Upper lobe of left lung (tissue), 6 donors: ENCODE measurements at regions not wholly inside any gene's neighbourhood (a gene's known extent, or its start where the extent isn't known, plus 50 kb on each side); places are given as distances from the start of the nearest gene placed in this dataset.

Experiments
- ATAC-seq, 2 donors: fragments of 200-7000 bp; cut with Tn5 transposase; one replicate each; pipeline ENCODE4 v1.9.1; 2022; ENCODE audit warnings: mild to moderate bottlenecking in 2 of 2, moderate library complexity in 2 of 2; ENCODE audit not compliant: low FRiP score in 2 of 2
- DNase-seq, 2 donors: peaks; one replicate each; pipeline ENCODE4 v3.0.0-alpha.2; 2019 to 2020
- H3K27ac ChIP-seq, 4 donors: fragments of 200-600 bp; sonication (generic); one replicate each; pipeline ENCODE4 v1.5.1; 2016 to 2019
- H3K27me3 ChIP-seq, 4 donors: fragments of 200-600 bp; sonication (generic); one replicate each; pipeline ENCODE4 v1.5.1; 2017 to 2019
- H3K36me3 ChIP-seq, 4 donors: fragments of 200-600 bp; sonication (generic); one replicate each; pipeline ENCODE4 v1.5.1; 2016 to 2019
- H3K4me1 ChIP-seq, 4 donors: fragments of 200-600 bp; sonication (generic); one replicate each; pipeline ENCODE4 v1.5.1; 2018 to 2019
- H3K4me3 ChIP-seq, 4 donors: fragments of 200-600 bp; sonication (generic); one replicate each; pipeline ENCODE4 v1.5.1; 2017 to 2019; ENCODE audit warnings: mild to moderate bottlenecking in 2 of 4, moderate library complexity in 1 of 4
- H3K9me3 ChIP-seq, 4 donors: fragments of 200-600 bp; sonication (generic); one replicate each; pipeline ENCODE4 v1.5.1; 2018 to 2019
- CTCF ChIP-seq, 6 experiments: fragments of 450-650 bp in 4 of 6; fragments of 200-600 bp in 2 of 6; sonication (generic) in 2 of 6; IDR thresholded peaks; one replicate each; pipeline ENCODE4 v1.5.1; 2016 to 2019; ENCODE audit warnings: antibody characterized with exemption in 6 of 6
- EP300 ChIP-seq, 4 donors: sonication (generic); formaldehyde crosslinking; IDR thresholded peaks; one replicate each; pipeline ENCODE4 v1.5.1; 2017; ENCODE audit warnings: antibody characterized with exemption in 4 of 4, control low read depth in 2 of 4
- POLR2A ChIP-seq, 4 donors: fragments of 450-650 bp; IDR thresholded peaks; one replicate each; pipeline ENCODE4 v1.5.1; 2016 to 2017; ENCODE audit warnings: antibody characterized with exemption in 4 of 4, mild to moderate bottlenecking in 2 of 4
- POLR2AphosphoS5 ChIP-seq, 2 donors: sonication (generic); formaldehyde crosslinking; IDR thresholded peaks; one replicate each; pipeline ENCODE4 v1.5.1; 2017; ENCODE audit warnings: antibody characterized with exemption in 2 of 2
- WGBS, 2 donors: methylation state at CpG; one replicate each; pipeline ENCODE4 v1.1.5; 2017 to 2018; 5-methylcytosine and 5-hydroxymethylcytosine counted together
- donor health status: DM: no; HTN: no; CAD: no; lungs with moderate emphysema.
- donor health status: DM: no; HTN: yes; CAD: no; lungs with severe emphysema.

GRCh38 chr6:167517254-167517916 is 192.5 kb downstream of the TTLL2 start:
- WGBS, 2 donors = 50 to 65% methylated on average over 3 to 9 of the region's 9 CpGs
- Histone ChIP-seq H3K36me3 (no peaks in the 10 kb centered on the region), H3K27me3 (no peaks in the 10 kb centered on the region), H3K4me1 (no peaks in the 10 kb centered on the region), H3K4me3 (no peak overlapping the region), H3K9me3 (no peaks in the 10 kb centered on the region), H3K27ac (no peak overlapping the region)
- TF ChIP-seq POLR2A (IDR thresholded peaks at IDR 0.05) (no peak), CTCF (IDR thresholded peaks at IDR 0.05) (no peak), POLR2AphosphoS5 (IDR thresholded peaks at IDR 0.05) (no peak), EP300 (IDR thresholded peaks at IDR 0.05) (no peak)
- DNase-seq (no peak), ATAC-seq (no peak)

- TF ChIP-seq CTCF (IDR thresholded peaks at IDR 0.05) (no peak), POLR2A (IDR thresholded peaks at IDR 0.05) (no peak), EP300 (IDR thresholded peaks at IDR 0.05) (no peak), POLR2AphosphoS5 (IDR thresholded peaks at IDR 0.05) (no peak)
- Histone ChIP-seq H3K4me3 (no peak overlapping the region), H3K27ac (no peak overlapping the region), H3K36me3 (no peaks in the 10 kb centered on the region), H3K9me3 (no peaks in the 10 kb centered on the region), H3K4me1 (peaks cover 0 to 3% (median 0%) of the 10 kb centered on the region in 4 donors), H3K27me3 (no peaks in the 10 kb centered on the region)
- DNase-seq (no peak), ATAC-seq (no peak)
- WGBS, 2 donors = 93% methylated on average over 9 to 13 of the region's 13 CpGs
Observed at GRCh38 chr6:167523426-167523825, 198.5 kb downstream of the TTLL2 start.

- H3K4me1 ChIP-seq = peaks cover 0 to 3% (median 0%) of the 10 kb centered on the region in 4 donors
- peak overlapping the region in 1 of 4 donors; percentile 17 for H3K27ac ChIP-seq
- no peak overlapping the region for H3K4me3 ChIP-seq
- no peaks in the 10 kb centered on the region for H3K36me3 ChIP-seq
- no peak for DNase-seq
- H3K9me3 ChIP-seq = no peaks in the 10 kb centered on the region
- no peak for ATAC-seq
- TF ChIP-seq CTCF (IDR thresholded peaks at IDR 0.05) (no peak), POLR2AphosphoS5 (IDR thresholded peaks at IDR 0.05) (no peak), POLR2A (IDR thresholded peaks at IDR 0.05) (no peak), EP300 (IDR thresholded peaks at IDR 0.05) (no peak)
- no peaks in the 10 kb centered on the region for H3K27me3 ChIP-seq
- 60 to 69% methylated on average over 18 to 22 of the region's 22 CpGs for WGBS, 2 donors
Observed at GRCh38 chr6:167524261-167525111, 199.6 kb downstream of the TTLL2 start.

- Histone ChIP-seq H3K4me1 (peaks cover 0 to 3% (median 0%) of the 10 kb centered on the region in 4 donors), H3K27ac (no peak overlapping the region), H3K36me3 (no peaks in the 10 kb centered on the region), H3K4me3 (no peak overlapping the region), H3K9me3 (no peaks in the 10 kb centered on the region), H3K27me3 (no peaks in the 10 kb centered on the region)
- ATAC-seq = no peak
- TF ChIP-seq EP300 (IDR thresholded peaks at IDR 0.05) = no peak
- no peak for TF ChIP-seq POLR2AphosphoS5 (IDR thresholded peaks at IDR 0.05)
- TF ChIP-seq CTCF (IDR thresholded peaks at IDR 0.05) = no peak
- TF ChIP-seq POLR2A (IDR thresholded peaks at IDR 0.05) = no peak
- 90 to 95% methylated on average over 6 of the region's 6 CpGs for WGBS, 2 donors
- no peak for DNase-seq
Observed at GRCh38 chr6:167525774-167526173, 200.9 kb downstream of the TTLL2 start.
